ENCODE measurements at regions not wholly inside any gene's neighbourhood (a gene's known extent, or its start where the extent isn't known, plus 50 kb on each side); places are given as distances from the start of the nearest gene placed in this dataset.

DNA sequence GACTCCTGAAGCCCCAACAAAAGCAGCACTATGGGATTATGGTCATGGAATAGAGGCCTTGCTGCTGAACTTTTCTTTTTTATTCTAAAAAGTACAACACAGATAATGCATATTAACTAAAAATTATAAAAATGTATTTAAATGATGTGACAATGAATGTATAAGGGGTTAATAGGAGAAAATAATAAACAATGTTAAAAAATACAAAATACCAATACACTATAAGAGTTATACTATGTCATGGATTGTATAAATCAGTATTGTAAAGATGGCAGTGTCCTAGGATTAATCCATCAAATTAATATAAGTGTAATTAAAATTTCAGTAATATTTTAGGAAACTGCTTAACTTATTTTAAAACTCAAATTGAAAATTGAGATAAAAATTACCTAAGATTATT lies 58.3 kb upstream of the TOP3B start:
- no peak for DNase-seq
- H3K36me3 ChIP-seq (replicated peaks): no peaks in the 10 kb centered on the region
- H3K27ac ChIP-seq: no peak overlapping the region
- in situ Hi-C loops (cut with HindIII; ENCODE audit: low pct_ligation_motif_present, low sequenced_read_pairs): no loop called here
- TF ChIP-seq, protein P1, sequence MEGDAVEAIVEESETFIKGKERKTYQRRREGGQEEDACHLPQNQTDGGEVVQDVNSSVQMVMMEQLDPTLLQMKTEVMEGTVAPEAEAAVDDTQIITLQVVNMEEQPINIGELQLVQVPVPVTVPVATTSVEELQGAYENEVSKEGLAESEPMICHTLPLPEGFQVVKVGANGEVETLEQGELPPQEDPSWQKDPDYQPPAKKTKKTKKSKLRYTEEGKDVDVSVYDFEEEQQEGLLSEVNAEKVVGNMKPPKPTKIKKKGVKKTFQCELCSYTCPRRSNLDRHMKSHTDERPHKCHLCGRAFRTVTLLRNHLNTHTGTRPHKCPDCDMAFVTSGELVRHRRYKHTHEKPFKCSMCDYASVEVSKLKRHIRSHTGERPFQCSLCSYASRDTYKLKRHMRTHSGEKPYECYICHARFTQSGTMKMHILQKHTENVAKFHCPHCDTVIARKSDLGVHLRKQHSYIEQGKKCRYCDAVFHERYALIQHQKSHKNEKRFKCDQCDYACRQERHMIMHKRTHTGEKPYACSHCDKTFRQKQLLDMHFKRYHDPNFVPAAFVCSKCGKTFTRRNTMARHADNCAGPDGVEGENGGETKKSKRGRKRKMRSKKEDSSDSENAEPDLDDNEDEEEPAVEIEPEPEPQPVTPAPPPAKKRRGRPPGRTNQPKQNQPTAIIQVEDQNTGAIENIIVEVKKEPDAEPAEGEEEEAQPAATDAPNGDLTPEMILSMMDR (IDR thresholded peaks at IDR 0.05; ENCODE audit: low read depth, low read length, missing control alignments): no peak
- peaks cover 7% of the 10 kb centered on the region for H3K27me3 ChIP-seq (replicated peaks)
- no peak overlapping the region for H3K4me3 ChIP-seq (ENCODE audit: low read depth, low read length)

DNA sequence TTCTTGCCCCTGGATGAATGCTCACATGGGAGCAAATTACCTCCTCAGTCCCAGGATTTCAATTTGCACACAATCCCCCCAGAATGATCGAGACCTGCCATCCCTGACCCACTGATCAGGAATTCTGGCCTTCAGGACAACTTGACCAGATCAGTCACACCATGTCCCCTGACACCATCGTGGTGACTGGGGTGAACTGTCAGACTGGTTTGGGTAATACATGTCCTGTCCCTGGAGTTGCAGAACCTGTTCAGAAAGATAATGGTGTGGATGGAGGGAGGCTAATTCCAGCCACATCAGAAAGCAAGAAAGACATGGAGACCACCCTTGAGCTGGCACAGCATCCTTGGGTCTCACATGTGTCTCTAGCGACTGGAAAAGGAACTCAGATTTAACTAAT lies 57.9 kb upstream of the TOP3B start:
- H3K4me3 ChIP-seq (ENCODE audit: low read depth, low read length): no peak overlapping the region
- in situ Hi-C loops (cut with HindIII; ENCODE audit: low pct_ligation_motif_present, low sequenced_read_pairs): no loop called here
- TF ChIP-seq, protein P1 (IDR thresholded peaks at IDR 0.05; ENCODE audit: low read depth, low read length, missing control alignments): no peak
- H3K27ac ChIP-seq: no peak overlapping the region
- DNase-seq: no peak
- H3K36me3 ChIP-seq (replicated peaks): no peaks in the 10 kb centered on the region
- H3K27me3 ChIP-seq (replicated peaks): peaks cover 7% of the 10 kb centered on the region

GRCh38 chr22:22039286-22040074 lies 56.9 kb upstream of the TOP3B start:
- in situ Hi-C loops (cut with HindIII; ENCODE audit: low pct_ligation_motif_present, low sequenced_read_pairs): no loop called here

GRCh38 chr22:22038178-22038880 lies 55.7 kb upstream of the TOP3B start:
- no peak for DNase-seq
- Histone ChIP-seq H3K27ac (peak overlapping the region; percentile 39), H3K4me3 (ENCODE audit: low read depth, low read length) (no peak overlapping the region), H3K36me3 (replicated peaks) (no peaks in the 10 kb centered on the region), H3K27me3 (replicated peaks) (peaks cover 5% of the 10 kb centered on the region)
- TF ChIP-seq, protein P1 (IDR thresholded peaks at IDR 0.05; ENCODE audit: low read depth, low read length, missing control alignments): no peak
- in situ Hi-C loops (cut with HindIII; ENCODE audit: low pct_ligation_motif_present, low sequenced_read_pairs): no loop called here

More at GRCh38 chr22:22039286-22040074, 56.9 kb upstream of the TOP3B start:
- DNase-seq: no peak
- no peaks in the 10 kb centered on the region for H3K36me3 ChIP-seq (replicated peaks)
- no peak overlapping the region for H3K27ac ChIP-seq
- TF ChIP-seq, protein P1 (IDR thresholded peaks at IDR 0.05; ENCODE audit: low read depth, low read length, missing control alignments): no peak
- H3K4me3 ChIP-seq (ENCODE audit: low read depth, low read length): no peak overlapping the region
- peaks cover 7% of the 10 kb centered on the region for H3K27me3 ChIP-seq (replicated peaks)

- in situ Hi-C loops (cut with HindIII; ENCODE audit: low pct_ligation_motif_present, low sequenced_read_pairs): no loop called here
- no peak overlapping the region for H3K4me3 ChIP-seq (ENCODE audit: low read depth, low read length)
- TF ChIP-seq, protein P1 (IDR thresholded peaks at IDR 0.05; ENCODE audit: low read depth, low read length, missing control alignments): no peak
- no peak overlapping the region for H3K27ac ChIP-seq
- peak; percentile 88 for DNase-seq
- no peaks in the 10 kb centered on the region for H3K36me3 ChIP-seq (replicated peaks)
- H3K27me3 ChIP-seq (replicated peaks): peaks cover 5% of the 10 kb centered on the region
Measured at GRCh38 chr22:22037740-22038139, 55.2 kb upstream of the TOP3B start.

Data from brain microvascular endothelial cell (primary cell).